GM18502 (cell line): ENCODE measurements at regions not wholly inside any gene's neighbourhood (a gene's known extent, or its start where the extent isn't known, plus 50 kb on each side); places are given as distances from the start of the nearest gene placed in this dataset.

Experiments used
- ATAC-seq: cut with Tn5 transposase; IDR thresholded peaks from one replicate; pipeline ENCODE4 v1.9.1; 2021; ENCODE audit warnings: mild to moderate bottlenecking; ENCODE audit not compliant: unreplicated experiment, poor library complexity

- ATAC-seq = no peak
These were observed 270.0 kb upstream of the ZFP64 start for GRCh38 chr20:52461582-52461981.

- ATAC-seq = no peak
These were observed 267.6 kb upstream of the ZFP64 start for GRCh38 chr20:52459150-52459549.

DNA sequence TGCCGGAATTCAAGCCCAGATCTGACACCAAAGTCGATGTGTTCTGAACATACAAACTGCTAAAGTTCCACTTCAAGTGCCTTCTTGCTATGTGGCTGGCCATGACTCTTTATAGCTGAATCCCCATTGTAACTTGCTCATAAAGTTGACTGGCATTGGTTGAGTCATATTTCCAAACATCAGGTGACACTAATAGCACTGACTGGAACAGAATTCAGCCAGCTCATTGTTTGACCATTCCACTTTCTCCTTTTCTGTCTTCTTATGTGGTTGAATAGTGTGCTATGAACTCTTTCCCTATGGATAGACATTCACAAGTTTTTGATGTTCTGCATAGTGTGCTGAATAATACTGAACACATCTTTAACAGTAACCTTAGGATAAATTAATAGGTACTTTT, 266.2 kb upstream of the ZFP64 start:
- ATAC-seq = no peak

GRCh38 chr20:52454660-52455059, 263.1 kb upstream of the ZFP64 start:
- ATAC-seq = no peak

- no peak for ATAC-seq
These were observed 257.1 kb upstream of the ZFP64 start for GRCh38 chr20:52448513-52449232.

DNA sequence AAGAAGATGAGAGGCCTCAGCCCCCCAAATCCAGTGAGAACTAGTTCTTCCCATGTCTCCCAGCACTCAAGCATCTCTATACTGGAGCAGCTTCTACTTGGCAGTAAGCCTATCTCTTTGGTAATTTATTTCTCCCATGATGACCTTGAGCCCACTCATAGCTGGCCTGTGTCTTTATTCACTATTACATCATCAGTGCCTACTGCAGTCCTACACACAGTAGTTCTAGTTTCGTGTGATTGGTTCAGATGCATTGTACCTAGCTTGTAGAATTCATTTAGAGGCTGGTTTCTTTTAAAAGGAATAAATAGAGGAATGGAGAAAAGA, 255.6 kb upstream of the ZFP64 start:
- ATAC-seq = no peak

- ATAC-seq = no peak
These were observed 255.0 kb upstream of the ZFP64 start for GRCh38 chr20:52446421-52447224.

- ATAC-seq = no peak
These were observed 252.9 kb upstream of the ZFP64 start for GRCh38 chr20:52444455-52444854.

GRCh38 chr20:52443874-52444273, 252.3 kb upstream of the ZFP64 start:
- no peak for ATAC-seq

GRCh38 chr20:52441710-52442109, 250.1 kb upstream of the ZFP64 start:
- no peak for ATAC-seq

- no peak for ATAC-seq
These were observed 247.8 kb upstream of the ZFP64 start for GRCh38 chr20:52439375-52439774.

DNA sequence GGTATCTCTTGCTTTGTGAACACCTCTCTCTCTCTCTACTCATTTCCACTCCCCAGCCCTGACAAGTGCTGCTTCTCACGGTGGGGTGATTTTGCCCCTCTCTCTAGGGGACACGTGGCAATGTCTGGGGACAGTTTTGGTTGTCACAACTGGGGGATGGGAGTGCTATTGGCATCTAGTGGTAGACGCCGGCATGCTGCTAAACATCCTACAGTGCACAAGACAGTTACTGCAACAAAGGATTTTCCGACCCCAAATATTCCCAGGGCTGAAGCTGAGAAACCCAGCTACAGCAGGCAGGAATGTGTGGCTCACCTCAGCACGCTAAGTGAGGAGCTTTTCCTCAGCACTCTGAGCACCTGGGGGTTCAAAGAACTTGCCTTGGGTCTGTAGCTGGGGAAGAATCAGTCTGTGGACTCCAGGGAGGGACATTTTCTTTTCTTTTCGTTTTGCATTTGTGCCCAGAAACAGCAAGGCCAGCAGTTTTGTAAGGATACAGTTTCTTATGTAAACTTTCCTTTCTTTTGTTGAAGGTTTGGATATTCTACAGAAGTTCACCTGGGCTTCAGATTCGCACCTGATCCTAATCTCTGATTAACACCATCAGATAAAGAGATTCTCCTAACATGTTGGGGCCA, 246.9 kb upstream of the ZFP64 start:
- no peak for ATAC-seq

- ATAC-seq = no peak
These were observed 242.9 kb upstream of the ZFP64 start for GRCh38 chr20:52434453-52434852.

DNA sequence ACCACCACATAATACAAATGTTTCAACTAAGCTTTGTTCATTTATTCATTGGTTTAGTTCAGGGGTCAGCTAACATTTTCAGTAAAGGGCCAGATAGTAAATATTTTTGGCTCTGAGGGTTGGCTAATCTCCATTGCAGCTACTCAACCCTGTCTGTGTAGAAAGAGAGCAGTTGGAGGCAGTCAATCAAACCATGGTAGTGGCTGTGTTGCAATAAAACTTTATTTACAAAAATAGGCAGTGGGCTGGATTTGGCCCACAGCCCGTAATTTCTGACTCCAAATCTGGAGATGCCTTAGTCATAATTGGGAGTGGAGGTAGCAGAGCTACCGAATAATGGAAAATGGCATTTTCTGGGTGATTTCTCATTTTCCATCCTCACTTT, 242.5 kb upstream of the ZFP64 start:
- ATAC-seq = no peak

DNA sequence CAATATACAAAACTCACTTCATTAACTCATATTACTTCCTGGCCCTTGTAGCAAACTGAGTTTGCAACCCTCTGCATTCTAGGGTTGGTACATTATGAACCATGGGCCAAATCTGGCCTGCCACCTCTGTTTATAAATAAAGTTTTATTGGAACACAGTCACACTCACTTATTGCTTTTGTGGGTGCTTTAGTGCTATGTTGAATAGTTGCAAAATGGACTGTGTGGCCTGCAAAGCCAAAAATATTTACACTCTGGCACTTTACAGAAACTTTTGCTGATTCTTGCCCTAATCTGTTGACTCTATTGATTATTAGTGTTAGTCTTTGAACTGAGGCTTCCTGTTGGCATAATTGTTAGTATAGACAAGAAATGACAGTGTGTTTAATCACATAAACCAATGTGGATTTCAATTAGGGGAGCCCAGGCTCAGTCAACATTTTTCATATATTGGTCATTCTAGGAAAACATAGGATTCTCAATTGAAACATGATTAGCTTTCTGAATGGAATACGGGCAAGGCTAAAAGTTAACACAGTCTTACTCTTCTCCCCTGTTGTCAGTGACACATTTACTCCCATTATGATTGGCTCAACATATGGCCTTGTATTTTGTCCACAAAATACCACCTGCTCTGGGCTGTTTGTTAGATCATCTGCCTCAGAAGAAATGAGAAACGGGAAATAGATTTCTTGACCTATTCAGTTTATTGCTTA, 241.9 kb upstream of the ZFP64 start:
- ATAC-seq = no peak

- no peak for ATAC-seq
These were observed 241.2 kb upstream of the ZFP64 start for GRCh38 chr20:52432740-52433139.

- ATAC-seq = no peak
These were observed 237.4 kb upstream of the ZFP64 start for GRCh38 chr20:52429029-52429428.

DNA sequence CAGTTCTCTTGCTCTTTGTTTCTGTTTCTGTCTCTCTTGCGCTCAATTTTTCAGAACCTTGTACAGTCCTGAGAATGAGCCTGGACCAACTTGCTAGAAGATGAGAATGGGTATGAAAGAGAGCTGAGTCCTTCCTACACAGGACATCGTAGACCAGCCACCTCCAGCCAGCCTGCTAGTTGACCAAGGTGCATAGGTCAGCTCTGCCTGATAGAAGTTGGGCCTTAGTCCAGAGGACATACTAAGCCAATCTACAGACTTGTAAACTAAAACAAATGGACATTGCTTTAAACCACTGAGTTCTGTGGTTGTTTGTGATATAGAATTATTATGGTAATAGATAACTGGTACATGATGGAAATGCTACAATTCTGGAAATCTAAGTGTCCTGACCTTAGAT, 236.4 kb upstream of the ZFP64 start:
- no peak for ATAC-seq

GRCh38 chr20:52426856-52427255, 235.3 kb upstream of the ZFP64 start:
- ATAC-seq = no peak

- ATAC-seq = no peak
These were observed 234.1 kb upstream of the ZFP64 start for GRCh38 chr20:52425701-52426100.

DNA sequence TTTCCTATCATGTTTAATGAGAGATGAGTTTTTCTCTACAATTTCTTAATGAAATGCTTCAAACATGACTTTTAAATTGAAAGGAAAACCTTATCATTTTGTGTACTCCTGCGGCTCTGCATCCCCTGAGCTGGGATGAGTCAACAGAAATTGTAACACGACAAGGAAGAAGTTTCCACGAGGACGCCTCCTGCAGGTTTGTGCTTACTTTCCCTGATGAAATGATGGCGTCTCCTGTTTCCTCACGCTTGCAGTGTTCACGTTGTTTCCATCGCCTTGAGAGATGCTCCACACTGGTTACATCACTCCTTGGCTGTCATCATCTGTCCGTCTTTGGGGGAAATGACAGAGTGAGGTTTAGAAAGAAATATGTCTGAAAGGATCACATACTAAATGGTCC, 233.7 kb upstream of the ZFP64 start:
- ATAC-seq = no peak
